ENCODE measurements at regions not wholly inside any gene's neighbourhood (a gene's known extent, or its start where the extent isn't known, plus 50 kb on each side); places are given as distances from the start of the nearest gene placed in this dataset.

GRCh38 chr20:53664121-53664520 lies 70.5 kb upstream of the ZNF217 start:
- TF ChIP-seq TAF1 (IDR thresholded peaks at IDR 0.05; ENCODE audit: low read depth, low read length) (no peak), POLR2AphosphoS5 (IDR thresholded peaks at IDR 0.05; ENCODE audit: low read depth, low read length) (no peak), POLR2A (IDR thresholded peaks at IDR 0.05; ENCODE audit: low read depth, low read length) (no peak), PAX5 (IDR thresholded peaks at IDR 0.05; ENCODE audit: insufficient read depth, low read length, severe bottlenecking) (no peak)
